Gastroesophageal sphincter (tissue), 3 donors: ENCODE measurements at regions not wholly inside any gene's neighbourhood (a gene's known extent, or its start where the extent isn't known, plus 50 kb on each side); places are given as distances from the start of the nearest gene placed in this dataset.

ENCODE experiments used
- CTCF ChIP-seq, 4 experiments: fragments of 200-600 bp in 2 of 4; fragments of 450-650 bp in 2 of 4; sonication (generic) in 1 of 4; IDR thresholded peaks; one replicate each; pipeline ENCODE4 v1.5.1; 2017 to 2019; ENCODE audit warnings: antibody characterized with exemption in 4 of 4, mild to moderate bottlenecking in 2 of 4, moderate library complexity in 2 of 4
- POLR2A ChIP-seq, 2 donors: fragments of 450-650 bp; IDR thresholded peaks; one replicate each; pipeline ENCODE4 v1.6.1; 2017; ENCODE audit warnings: antibody characterized with exemption in 2 of 2, mild to moderate bottlenecking in 2 of 2, moderate library complexity in 1 of 2

- TF ChIP-seq POLR2A (IDR thresholded peaks at IDR 0.05) (no peak), CTCF (IDR thresholded peaks at IDR 0.05) (no peak)
These were observed 142.0 kb downstream of the PTPN20 start for GRCh38 chr10:47053081-47053798.
